ENCODE measurements at regions not wholly inside any gene's neighbourhood (a gene's known extent, or its start where the extent isn't known, plus 50 kb on each side); places are given as distances from the start of the nearest gene placed in this dataset.

DNA sequence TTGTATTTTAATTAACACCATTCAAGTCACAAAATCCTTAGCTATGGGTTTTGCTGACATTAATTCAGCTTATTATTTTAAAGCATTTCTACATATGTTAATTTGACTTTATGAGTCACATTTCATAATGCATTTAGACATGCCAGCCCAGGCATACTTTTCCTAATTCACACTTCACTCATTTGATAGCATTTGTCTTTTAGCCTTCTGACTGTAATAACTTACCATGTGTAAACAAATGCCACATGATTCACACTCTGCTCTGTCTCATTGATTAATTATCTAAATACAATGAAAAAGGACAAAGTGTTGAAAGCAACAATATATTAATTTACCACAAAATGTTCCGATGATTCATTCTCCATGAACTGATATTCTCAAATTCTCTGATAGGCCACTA, 927.8 kb upstream of the EPHA6 start:
- no peaks in the 10 kb centered on the region for H3K36me3 Mint-ChIP-seq
- Histone ChIP-seq H3F3A (ENCODE audit: low read depth) (no peaks in the 10 kb centered on the region), H2AFZ (replicated peaks) (no peak overlapping the region), H4K20me1 (ENCODE audit: low read depth) (no peaks in the 10 kb centered on the region), H3K36me3 (no peaks in the 10 kb centered on the region), H3K9ac (no peak overlapping the region), H3K4me3 (no peak overlapping the region), H3K4me1 (no peaks in the 10 kb centered on the region), H3K4me2 (no peak overlapping the region), H3K79me2 (ENCODE audit: low read depth) (no peaks in the 10 kb centered on the region), H3K27ac (no peak overlapping the region), H3K27me3 (no peaks in the 10 kb centered on the region), H3K9me3 (ENCODE audit: low read depth) (no peaks in the 10 kb centered on the region)
- H3K27ac Mint-ChIP-seq, result no peak overlapping the region
- DNase-seq (ENCODE audit: low spot score), result no peak
- no peaks in the 10 kb centered on the region for H3K9me3 Mint-ChIP-seq
- no peak overlapping the region for H3K4me3 Mint-ChIP-seq
- no peaks in the 10 kb centered on the region for H3K4me1 Mint-ChIP-seq
- TF ChIP-seq EZH2 (IDR thresholded peaks at IDR 0.05) (no peak), EZH2phosphoT487 (IDR thresholded peaks at IDR 0.05) (no peak)
- TF ChIP-seq, protein P1, sequence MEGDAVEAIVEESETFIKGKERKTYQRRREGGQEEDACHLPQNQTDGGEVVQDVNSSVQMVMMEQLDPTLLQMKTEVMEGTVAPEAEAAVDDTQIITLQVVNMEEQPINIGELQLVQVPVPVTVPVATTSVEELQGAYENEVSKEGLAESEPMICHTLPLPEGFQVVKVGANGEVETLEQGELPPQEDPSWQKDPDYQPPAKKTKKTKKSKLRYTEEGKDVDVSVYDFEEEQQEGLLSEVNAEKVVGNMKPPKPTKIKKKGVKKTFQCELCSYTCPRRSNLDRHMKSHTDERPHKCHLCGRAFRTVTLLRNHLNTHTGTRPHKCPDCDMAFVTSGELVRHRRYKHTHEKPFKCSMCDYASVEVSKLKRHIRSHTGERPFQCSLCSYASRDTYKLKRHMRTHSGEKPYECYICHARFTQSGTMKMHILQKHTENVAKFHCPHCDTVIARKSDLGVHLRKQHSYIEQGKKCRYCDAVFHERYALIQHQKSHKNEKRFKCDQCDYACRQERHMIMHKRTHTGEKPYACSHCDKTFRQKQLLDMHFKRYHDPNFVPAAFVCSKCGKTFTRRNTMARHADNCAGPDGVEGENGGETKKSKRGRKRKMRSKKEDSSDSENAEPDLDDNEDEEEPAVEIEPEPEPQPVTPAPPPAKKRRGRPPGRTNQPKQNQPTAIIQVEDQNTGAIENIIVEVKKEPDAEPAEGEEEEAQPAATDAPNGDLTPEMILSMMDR (IDR thresholded peaks at IDR 0.05), result no peak
- no peaks in the 10 kb centered on the region for H3K27me3 Mint-ChIP-seq (ENCODE audit: insufficient read depth, low read depth)

DNA sequence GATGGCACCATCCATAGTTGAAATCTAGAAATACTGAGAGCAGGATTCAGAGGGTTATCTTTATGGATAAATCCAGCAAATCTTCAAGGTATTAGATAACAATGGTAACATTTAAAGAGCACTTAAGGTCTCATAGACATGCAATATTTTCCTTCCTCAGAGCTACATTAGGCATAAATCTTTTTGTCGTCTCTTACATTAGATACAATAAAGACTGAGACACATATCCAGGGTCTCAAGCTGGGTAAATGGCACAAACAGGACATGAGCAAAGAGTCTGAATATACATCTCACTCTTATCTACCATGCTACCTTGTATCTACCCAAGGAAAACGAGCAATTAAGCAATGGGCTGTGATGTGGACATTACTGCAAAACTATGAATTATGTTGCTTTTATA, 927.3 kb upstream of the EPHA6 start:
- H3K36me3 ChIP-seq, result no peaks in the 10 kb centered on the region
- no peak for DNase-seq (ENCODE audit: low spot score)
- no peaks in the 10 kb centered on the region for H3K27me3 ChIP-seq
- no peaks in the 10 kb centered on the region for H3F3A ChIP-seq (ENCODE audit: low read depth)
- H3K4me3 Mint-ChIP-seq, result no peak overlapping the region
- no peak overlapping the region for H3K27ac ChIP-seq
- H2AFZ ChIP-seq (replicated peaks), result no peak overlapping the region
- no peak for TF ChIP-seq EZH2 (IDR thresholded peaks at IDR 0.05)
- TF ChIP-seq, protein P1 (IDR thresholded peaks at IDR 0.05), result no peak
- TF ChIP-seq EZH2phosphoT487 (IDR thresholded peaks at IDR 0.05), result no peak
- no peaks in the 10 kb centered on the region for H3K4me1 Mint-ChIP-seq
- H3K4me3 ChIP-seq, result no peak overlapping the region
- H3K9me3 Mint-ChIP-seq, result no peaks in the 10 kb centered on the region
- H4K20me1 ChIP-seq (ENCODE audit: low read depth), result no peaks in the 10 kb centered on the region
- no peak overlapping the region for H3K27ac Mint-ChIP-seq
- H3K36me3 Mint-ChIP-seq, result no peaks in the 10 kb centered on the region
- H3K4me2 ChIP-seq, result no peak overlapping the region
- no peaks in the 10 kb centered on the region for H3K4me1 ChIP-seq
- H3K9ac ChIP-seq, result no peak overlapping the region
- H3K27me3 Mint-ChIP-seq (ENCODE audit: insufficient read depth, low read depth), result no peaks in the 10 kb centered on the region
- no peaks in the 10 kb centered on the region for H3K79me2 ChIP-seq (ENCODE audit: low read depth)
- H3K9me3 ChIP-seq (ENCODE audit: low read depth), result no peaks in the 10 kb centered on the region

DNA sequence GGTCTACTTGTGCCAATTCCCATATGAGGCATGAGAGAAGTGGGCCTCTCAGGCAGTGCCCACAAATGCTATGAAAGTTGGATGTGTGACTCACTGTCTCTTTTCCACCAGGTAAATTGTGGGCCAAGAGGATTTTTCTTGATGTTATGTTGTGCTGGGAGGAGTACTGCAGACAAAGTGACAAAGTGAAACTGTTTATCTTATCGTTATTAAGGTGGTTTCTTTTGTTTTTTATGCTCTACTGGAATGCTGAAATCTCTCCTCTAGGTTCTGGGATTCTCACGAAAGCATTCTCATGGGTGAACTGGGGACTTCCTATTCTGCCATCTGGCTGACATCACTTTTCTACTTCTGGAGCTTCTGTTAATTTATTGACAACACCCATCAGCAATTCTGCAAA, 919.6 kb upstream of the EPHA6 start:
- H3K9ac ChIP-seq, result no peak overlapping the region
- TF ChIP-seq EZH2 (IDR thresholded peaks at IDR 0.05) (no peak), EZH2phosphoT487 (IDR thresholded peaks at IDR 0.05) (no peak)
- TF ChIP-seq, protein P1 (IDR thresholded peaks at IDR 0.05), result no peak
- H3K4me3 ChIP-seq, result no peak overlapping the region
- Mint-ChIP-seq H3K9me3 (peaks cover 10% of the 10 kb centered on the region), H3K36me3 (no peaks in the 10 kb centered on the region), H3K27me3 (ENCODE audit: insufficient read depth, low read depth) (no peaks in the 10 kb centered on the region), H3K4me1 (no peaks in the 10 kb centered on the region), H3K27ac (no peak overlapping the region), H3K4me3 (no peak overlapping the region)
- no peaks in the 10 kb centered on the region for H3K4me1 ChIP-seq
- no peak for DNase-seq (ENCODE audit: low spot score)
- H3K27me3 ChIP-seq, result no peaks in the 10 kb centered on the region
- no peaks in the 10 kb centered on the region for H3K79me2 ChIP-seq (ENCODE audit: low read depth)
- no peaks in the 10 kb centered on the region for H3F3A ChIP-seq (ENCODE audit: low read depth)
- no peaks in the 10 kb centered on the region for H4K20me1 ChIP-seq (ENCODE audit: low read depth)
- no peak overlapping the region for H2AFZ ChIP-seq (replicated peaks)
- no peak overlapping the region for H3K27ac ChIP-seq
- no peak overlapping the region for H3K4me2 ChIP-seq
- no peaks in the 10 kb centered on the region for H3K36me3 ChIP-seq
- no peaks in the 10 kb centered on the region for H3K9me3 ChIP-seq (ENCODE audit: low read depth)

DNA sequence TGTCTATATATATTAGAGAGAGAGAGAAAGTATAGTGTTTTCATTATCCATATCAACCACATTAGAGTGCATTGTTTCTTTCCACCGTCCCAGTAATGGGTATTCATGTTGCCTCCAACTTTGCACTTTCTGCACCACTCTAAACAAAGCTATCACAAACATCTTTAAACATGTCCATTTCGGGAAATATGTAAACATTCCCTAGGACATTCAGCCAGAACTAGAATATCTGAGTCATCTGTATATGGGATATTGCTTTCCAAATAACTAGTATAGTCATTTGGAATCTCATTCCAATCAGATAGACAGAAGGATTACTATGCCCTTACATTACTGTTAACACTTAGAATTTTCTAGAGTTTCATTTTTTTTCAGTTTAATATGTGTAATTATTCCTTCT, 914.9 kb upstream of the EPHA6 start:
- H3K27ac ChIP-seq, result no peak overlapping the region
- no peaks in the 10 kb centered on the region for H3K27me3 Mint-ChIP-seq (ENCODE audit: insufficient read depth, low read depth)
- H3K4me3 ChIP-seq, result no peak overlapping the region
- H3K4me1 ChIP-seq, result no peaks in the 10 kb centered on the region
- H3K79me2 ChIP-seq (ENCODE audit: low read depth), result no peaks in the 10 kb centered on the region
- H2AFZ ChIP-seq (replicated peaks), result no peak overlapping the region
- no peaks in the 10 kb centered on the region for H3K9me3 Mint-ChIP-seq
- TF ChIP-seq, protein P1 (IDR thresholded peaks at IDR 0.05), result no peak
- no peak for TF ChIP-seq EZH2 (IDR thresholded peaks at IDR 0.05)
- no peak for TF ChIP-seq EZH2phosphoT487 (IDR thresholded peaks at IDR 0.05)
- no peak overlapping the region for H3K4me3 Mint-ChIP-seq
- no peak overlapping the region for H3K9ac ChIP-seq
- no peaks in the 10 kb centered on the region for H3K36me3 ChIP-seq
- no peaks in the 10 kb centered on the region for H3F3A ChIP-seq (ENCODE audit: low read depth)
- no peaks in the 10 kb centered on the region for H3K4me1 Mint-ChIP-seq
- DNase-seq (ENCODE audit: low spot score), result no peak
- H3K27ac Mint-ChIP-seq, result no peak overlapping the region
- H4K20me1 ChIP-seq (ENCODE audit: low read depth), result no peaks in the 10 kb centered on the region
- H3K4me2 ChIP-seq, result no peak overlapping the region
- no peaks in the 10 kb centered on the region for H3K9me3 ChIP-seq (ENCODE audit: low read depth)
- no peaks in the 10 kb centered on the region for H3K27me3 ChIP-seq
- no peaks in the 10 kb centered on the region for H3K36me3 Mint-ChIP-seq

All from neural progenitor cell (in vitro differentiated cells).